ENCODE measurements at regions not wholly inside any gene's neighbourhood (a gene's known extent, or its start where the extent isn't known, plus 50 kb on each side); places are given as distances from the start of the nearest gene placed in this dataset.

GRCh38 chr3:148330542-148330941, 367.2 kb upstream of the AGTR1 start:
- H3K79me2 ChIP-seq (ENCODE audit: insufficient read depth, low read length) = no peaks in the 10 kb centered on the region
- no peaks in the 10 kb centered on the region for H3K27me3 ChIP-seq (ENCODE audit: low read length)
- no peaks in the 10 kb centered on the region for H3F3A ChIP-seq (ENCODE audit: insufficient read depth)
- no peak overlapping the region for H3K4me3 ChIP-seq (ENCODE audit: insufficient read depth, low read length, poor library complexity, severe bottlenecking)
- no peak overlapping the region for H2AFZ ChIP-seq (ENCODE audit: low read depth, low read length, severe bottlenecking)
- no peaks in the 10 kb centered on the region for H4K20me1 ChIP-seq (ENCODE audit: low read depth, low read length)
- no peaks in the 10 kb centered on the region for H3K9me3 ChIP-seq (ENCODE audit: insufficient read depth, low read length)
- no peak overlapping the region for H3K27ac ChIP-seq (ENCODE audit: low read depth, low read length)
- H3K9me2 ChIP-seq (replicated peaks; ENCODE audit: insufficient read depth, low read length) = no peaks in the 10 kb centered on the region
- no peak overlapping the region for H3K4me2 ChIP-seq (ENCODE audit: low read depth, low read length, poor library complexity, severe bottlenecking)
- TF ChIP-seq CTCF (IDR thresholded peaks at IDR 0.05; ENCODE audit: insufficient read depth, low read length, poor library complexity, severe bottlenecking) (no peak), EZH2phosphoT487 (conservative IDR thresholded peaks at IDR 0.05; ENCODE audit: low read length) (no peak)
- no peaks in the 10 kb centered on the region for H3K36me3 ChIP-seq (ENCODE audit: low read length)
- no peak overlapping the region for H3K9ac ChIP-seq (ENCODE audit: low read length)

GRCh38 chr3:148331081-148331846, 366.4 kb upstream of the AGTR1 start:
- H3K4me3 ChIP-seq (ENCODE audit: insufficient read depth, low read length, poor library complexity, severe bottlenecking) = no peak overlapping the region
- H4K20me1 ChIP-seq (ENCODE audit: low read depth, low read length) = no peaks in the 10 kb centered on the region
- H3F3A ChIP-seq (ENCODE audit: insufficient read depth) = no peaks in the 10 kb centered on the region
- H3K27ac ChIP-seq (ENCODE audit: low read depth, low read length) = no peak overlapping the region
- H3K9ac ChIP-seq (ENCODE audit: low read length) = no peak overlapping the region
- H3K9me2 ChIP-seq (replicated peaks; ENCODE audit: insufficient read depth, low read length) = no peaks in the 10 kb centered on the region
- TF ChIP-seq EZH2phosphoT487 (conservative IDR thresholded peaks at IDR 0.05; ENCODE audit: low read length) = no peak
- no peak for TF ChIP-seq CTCF (IDR thresholded peaks at IDR 0.05; ENCODE audit: insufficient read depth, low read length, poor library complexity, severe bottlenecking)
- no peak overlapping the region for H2AFZ ChIP-seq (ENCODE audit: low read depth, low read length, severe bottlenecking)
- no peaks in the 10 kb centered on the region for H3K27me3 ChIP-seq (ENCODE audit: low read length)
- no peaks in the 10 kb centered on the region for H3K9me3 ChIP-seq (ENCODE audit: insufficient read depth, low read length)
- no peaks in the 10 kb centered on the region for H3K36me3 ChIP-seq (ENCODE audit: low read length)
- no peak overlapping the region for H3K4me2 ChIP-seq (ENCODE audit: low read depth, low read length, poor library complexity, severe bottlenecking)
- no peaks in the 10 kb centered on the region for H3K79me2 ChIP-seq (ENCODE audit: insufficient read depth, low read length)

- H3K79me2 ChIP-seq (ENCODE audit: insufficient read depth, low read length) = no peaks in the 10 kb centered on the region
- no peaks in the 10 kb centered on the region for H3K27me3 ChIP-seq (ENCODE audit: low read length)
- no peak for TF ChIP-seq EZH2phosphoT487 (conservative IDR thresholded peaks at IDR 0.05; ENCODE audit: low read length)
- TF ChIP-seq CTCF (IDR thresholded peaks at IDR 0.05; ENCODE audit: insufficient read depth, low read length, poor library complexity, severe bottlenecking) = no peak
Measured at GRCh38 chr3:148332509-148332908, 365.2 kb upstream of the AGTR1 start.

More at GRCh38 chr3:148332509-148332908, 365.2 kb upstream of the AGTR1 start:
- H3K9ac ChIP-seq (ENCODE audit: low read length) = no peak overlapping the region
- no peaks in the 10 kb centered on the region for H3K9me3 ChIP-seq (ENCODE audit: insufficient read depth, low read length)
- H3F3A ChIP-seq (ENCODE audit: insufficient read depth) = no peaks in the 10 kb centered on the region
- H2AFZ ChIP-seq (ENCODE audit: low read depth, low read length, severe bottlenecking) = no peak overlapping the region
- H3K9me2 ChIP-seq (replicated peaks; ENCODE audit: insufficient read depth, low read length) = no peaks in the 10 kb centered on the region
- H3K4me3 ChIP-seq (ENCODE audit: insufficient read depth, low read length, poor library complexity, severe bottlenecking) = no peak overlapping the region
- no peaks in the 10 kb centered on the region for H3K36me3 ChIP-seq (ENCODE audit: low read length)
- H3K27ac ChIP-seq (ENCODE audit: low read depth, low read length) = no peak overlapping the region
- no peak overlapping the region for H3K4me2 ChIP-seq (ENCODE audit: low read depth, low read length, poor library complexity, severe bottlenecking)
- H4K20me1 ChIP-seq (ENCODE audit: low read depth, low read length) = no peaks in the 10 kb centered on the region
